Fibroblast of skin of back (primary cell): ENCODE measurements at regions not wholly inside any gene's neighbourhood (a gene's known extent, or its start where the extent isn't known, plus 50 kb on each side); places are given as distances from the start of the nearest gene placed in this dataset.

Source experiments
- DNase-seq: peaks from one replicate; pipeline ENCODE4 v3.0.0-alpha.2; 2013

GRCh38 chr6:19269341-19269898, 567.8 kb upstream of the ID4 start:
- DNase-seq, result no peak

- no peak for DNase-seq
Observed at GRCh38 chr6:19270616-19271015, 566.6 kb upstream of the ID4 start.

- no peak for DNase-seq
Observed at GRCh38 chr6:19279273-19279684, 557.9 kb upstream of the ID4 start.

GRCh38 chr6:19287928-19288327, 549.2 kb upstream of the ID4 start:
- no peak for DNase-seq

GRCh38 chr6:19289457-19289856, 547.7 kb upstream of the ID4 start:
- DNase-seq, result no peak

DNA sequence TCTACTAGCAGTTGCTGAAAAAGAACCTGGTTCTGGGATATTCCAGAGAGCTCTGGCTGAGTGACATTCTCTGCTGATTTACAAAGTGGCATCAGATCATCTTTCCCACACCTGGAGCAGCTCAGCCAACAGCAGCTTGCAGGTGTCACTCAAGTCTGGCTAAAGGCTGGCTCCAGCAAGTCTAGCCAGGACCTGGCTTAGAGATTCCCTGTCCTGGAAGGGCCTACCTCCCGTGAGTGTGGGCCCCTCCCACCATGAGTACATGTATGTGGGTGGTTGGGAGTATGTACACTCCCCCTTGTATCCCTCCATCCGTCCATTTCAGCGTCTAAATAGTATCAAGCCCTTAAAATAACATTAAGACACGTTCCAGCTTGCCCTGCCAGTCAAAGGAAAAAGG, 539.3 kb upstream of the ID4 start:
- no peak for DNase-seq

- no peak for DNase-seq
Observed at GRCh38 chr6:19298421-19298820, 538.7 kb upstream of the ID4 start.

GRCh38 chr6:19299129-19299528, 538.0 kb upstream of the ID4 start:
- DNase-seq, result no peak

DNA sequence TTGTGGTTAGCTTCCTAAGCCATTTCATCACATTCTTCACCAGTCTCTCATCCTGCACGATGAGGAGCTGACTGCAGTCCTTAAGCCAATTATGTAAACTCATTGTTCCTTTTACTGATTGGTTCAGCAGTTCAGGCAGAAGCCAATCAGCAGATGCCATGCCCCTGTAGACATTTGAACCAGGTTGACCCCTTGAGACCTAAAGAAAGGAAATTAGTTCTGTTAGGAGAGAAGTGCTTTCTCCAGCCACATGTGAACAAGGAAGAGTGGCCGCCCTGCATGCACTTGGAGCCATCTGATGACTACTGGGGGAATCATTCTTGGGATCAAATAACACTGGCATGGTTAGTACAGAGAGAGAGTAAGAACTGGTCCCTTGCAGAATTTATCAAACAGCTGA, 535.2 kb upstream of the ID4 start:
- DNase-seq, result peak; percentile 66

GRCh38 chr6:19303383-19303782, 533.8 kb upstream of the ID4 start:
- DNase-seq, result peak; percentile 13

- DNase-seq, result no peak
Observed at GRCh38 chr6:19309661-19310060, 527.5 kb upstream of the ID4 start.

GRCh38 chr6:19311786-19312185, 525.4 kb upstream of the ID4 start:
- DNase-seq, result no peak

DNA sequence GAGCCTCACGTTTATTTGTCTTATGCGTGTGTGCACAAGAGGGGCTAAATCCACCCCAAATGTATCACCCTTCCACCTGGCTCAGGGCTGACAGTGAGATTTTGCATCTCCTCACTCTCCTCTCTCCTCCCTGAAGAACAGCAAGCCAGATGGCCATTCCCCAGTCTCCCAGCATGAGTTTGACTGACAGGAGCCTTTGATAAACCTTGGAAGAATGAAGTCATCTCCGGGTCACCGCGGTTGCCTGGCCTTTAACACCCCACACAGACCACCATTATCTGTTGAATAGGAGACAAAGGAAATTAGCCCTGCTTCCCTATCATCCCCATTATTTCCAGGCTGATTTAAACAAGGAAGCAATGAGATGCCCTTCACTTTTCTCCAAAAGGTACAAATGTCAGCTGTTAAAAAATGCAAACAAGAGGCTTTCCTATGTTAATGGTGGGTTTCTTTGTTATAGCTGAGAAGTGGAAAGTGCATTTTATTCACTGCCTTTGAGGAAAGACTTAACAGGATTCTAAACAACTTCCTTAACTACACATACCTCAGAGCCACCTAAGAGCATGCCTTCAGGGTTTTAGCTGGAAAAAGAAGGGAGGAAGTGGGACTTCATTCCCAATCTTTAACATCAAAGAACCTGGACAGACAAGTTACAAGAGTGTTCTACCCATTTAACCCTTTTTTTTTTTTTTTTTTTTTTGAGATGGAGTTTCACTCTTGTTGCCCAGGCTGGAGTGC, 524.8 kb upstream of the ID4 start:
- DNase-seq, result no peak

GRCh38 chr6:19317431-19317986, 519.7 kb upstream of the ID4 start:
- DNase-seq, result no peak

GRCh38 chr6:19319005-19319404, 518.2 kb upstream of the ID4 start:
- DNase-seq, result no peak

GRCh38 chr6:19320111-19320581, 517.0 kb upstream of the ID4 start:
- DNase-seq, result peak; percentile 22

- DNase-seq, result peak; percentile 81
Observed at GRCh38 chr6:19322691-19323485, 514.3 kb upstream of the ID4 start.

- no peak for DNase-seq
Observed at GRCh38 chr6:19324376-19324775, 512.8 kb upstream of the ID4 start.

DNA sequence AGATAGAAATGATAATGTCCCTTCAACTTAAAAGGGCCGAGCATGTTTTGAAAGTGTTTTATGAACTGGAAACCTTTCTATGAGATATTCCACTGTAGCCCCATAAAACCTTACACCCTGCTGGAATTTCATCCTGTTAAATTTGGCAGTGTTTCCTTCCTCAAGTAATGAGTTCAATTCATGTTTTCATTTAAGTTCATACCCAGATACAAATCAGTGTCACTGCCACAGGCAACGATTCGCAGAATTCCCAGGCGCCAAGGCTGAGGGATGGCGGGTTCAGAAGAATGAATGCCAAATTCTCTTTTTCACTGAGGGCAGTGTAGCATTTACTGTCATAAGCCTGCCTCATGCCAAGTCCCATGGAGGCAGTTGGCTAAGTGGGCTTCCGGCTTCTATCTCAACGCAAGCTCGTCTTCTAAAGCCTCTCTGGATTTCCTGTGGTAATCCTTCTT, 511.8 kb upstream of the ID4 start:
- peak; percentile 26 for DNase-seq

GRCh38 chr6:19327241-19327640, 509.9 kb upstream of the ID4 start:
- DNase-seq, result peak; percentile 91

DNA sequence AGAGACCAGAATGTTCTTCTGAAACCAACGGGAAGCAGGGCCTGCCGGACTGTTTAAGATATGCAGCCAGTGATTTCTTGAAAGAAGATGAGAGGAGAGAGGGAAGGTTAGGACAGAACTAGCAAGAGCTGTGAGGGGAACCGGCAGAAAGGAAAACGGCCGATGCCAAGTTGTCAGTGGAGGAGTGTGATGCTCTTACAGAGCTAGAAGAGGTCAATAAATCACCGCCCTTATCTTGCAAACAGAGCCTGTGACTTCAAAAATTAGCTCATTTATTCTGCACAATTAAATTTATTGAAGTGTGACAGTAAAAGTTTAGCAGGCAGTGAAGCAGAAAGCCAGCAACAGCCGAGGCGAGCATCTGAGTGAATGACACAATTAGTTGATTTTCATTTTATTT, 509.5 kb upstream of the ID4 start:
- DNase-seq, result no peak

GRCh38 chr6:19329078-19329477, 508.1 kb upstream of the ID4 start:
- DNase-seq, result no peak

DNA sequence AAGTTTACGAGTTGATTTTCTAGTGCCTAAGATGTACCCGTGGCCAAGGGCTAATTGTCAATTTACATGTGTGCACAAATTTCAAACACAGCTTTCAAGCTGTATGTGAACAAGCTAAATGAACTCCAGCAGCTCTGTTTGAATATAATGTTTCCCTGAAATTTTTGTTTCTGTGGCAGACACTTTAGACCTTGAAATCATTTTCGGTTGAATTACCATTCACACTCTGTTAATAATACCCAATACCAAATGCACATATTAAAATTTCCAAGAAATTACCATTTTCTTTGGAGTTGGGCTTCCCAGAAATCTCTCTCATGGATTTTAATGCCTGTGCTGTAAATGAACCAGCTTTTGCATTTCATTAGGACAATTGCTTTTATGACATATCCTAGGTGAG, 506.1 kb upstream of the ID4 start:
- no peak for DNase-seq
